Activated naive CD8-positive, alpha-beta T cell treated with anti-CD3 and anti-CD28 coated beads for 36 hours (primary cell): ENCODE measurements at regions not wholly inside any gene's neighbourhood (a gene's known extent, or its start where the extent isn't known, plus 50 kb on each side); places are given as distances from the start of the nearest gene placed in this dataset.

Experiments
- DNase-seq: peaks from one replicate; pipeline ENCODE4 v3.0.0; 2021
- H3K27ac Mint-ChIP-seq: one replicate; pipeline ENCODE4 v1.8.0; 2022; ENCODE audit warnings: mild to moderate bottlenecking, moderate library complexity, mixed read lengths
- H3K27me3 Mint-ChIP-seq: one replicate; pipeline ENCODE4 v1.8.0; 2022; ENCODE audit warnings: mild to moderate bottlenecking, mixed read lengths
- H3K36me3 Mint-ChIP-seq: one replicate; pipeline ENCODE4 v1.8.0; 2021; ENCODE audit warnings: mild to moderate bottlenecking, mixed read lengths
- H3K4me1 Mint-ChIP-seq: one replicate; pipeline ENCODE4 v1.8.0; 2021; ENCODE audit warnings: mixed read lengths
- H3K4me3 Mint-ChIP-seq: one replicate; pipeline ENCODE4 v1.8.0; 2022; ENCODE audit warnings: mild to moderate bottlenecking, moderate library complexity, mixed read lengths
- H3K9me3 Mint-ChIP-seq: one replicate; pipeline ENCODE4 v1.8.0; 2022; ENCODE audit warnings: mixed read lengths

DNA sequence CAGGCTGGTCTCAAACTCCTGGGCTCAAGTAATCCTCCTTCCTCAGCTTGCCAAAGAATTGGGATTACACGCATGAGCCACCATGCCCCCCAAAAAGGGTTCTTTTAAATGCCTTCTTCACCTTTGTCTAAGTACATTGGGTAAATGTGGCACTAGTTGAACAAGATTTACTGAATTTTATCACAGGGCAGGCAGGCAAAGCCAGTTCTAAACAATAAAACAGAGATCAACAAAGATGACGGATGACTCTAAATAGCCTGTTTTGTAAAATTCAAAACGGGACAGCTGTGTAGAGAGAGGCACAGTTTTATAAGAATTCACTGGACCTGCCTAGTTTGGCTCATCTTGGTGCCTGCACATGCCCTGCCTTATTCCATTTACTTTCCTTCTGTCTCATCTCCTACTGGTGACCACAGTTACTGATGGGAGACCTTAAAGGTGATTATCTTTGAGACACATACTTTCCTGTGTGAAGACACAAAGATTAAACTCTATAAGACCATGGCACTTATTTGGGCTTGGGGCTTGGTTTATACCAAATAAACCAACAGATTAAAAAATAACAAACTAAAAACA is 149.6 kb upstream of the DMRT1 start:
- Mint-ChIP-seq H3K4me1 (peaks cover 19% of the 10 kb centered on the region), H3K27me3 (peaks cover 6% of the 10 kb centered on the region), H3K9me3 (no peaks in the 10 kb centered on the region)

DNA sequence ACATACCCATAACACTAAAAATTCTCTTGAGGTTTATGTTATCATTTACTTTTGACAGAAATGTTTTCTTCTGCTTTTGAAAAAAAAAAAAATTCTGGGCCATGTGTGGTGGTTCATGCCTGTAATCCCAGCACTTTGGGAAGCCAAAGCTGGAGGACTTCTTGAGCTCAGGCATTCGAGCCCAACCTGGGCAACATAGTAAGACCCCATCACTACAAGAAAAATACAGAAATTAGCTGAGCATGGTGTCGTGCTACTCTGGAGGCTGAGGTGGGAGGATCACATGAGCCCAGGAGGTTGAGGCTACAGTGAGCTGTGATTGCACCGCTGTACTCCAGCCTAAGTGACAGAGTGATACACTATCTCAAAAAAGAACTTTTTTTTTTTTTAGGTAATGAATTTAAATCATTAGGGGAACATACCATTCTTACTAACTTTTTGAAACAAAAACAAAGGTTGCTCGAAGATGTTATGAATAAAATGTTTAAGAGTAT is 148.8 kb upstream of the DMRT1 start:
- Mint-ChIP-seq H3K4me3 (no peak overlapping the region), H3K27ac (no peak overlapping the region), H3K9me3 (no peaks in the 10 kb centered on the region), H3K36me3 (peaks cover 1% of the 10 kb centered on the region), H3K27me3 (peaks cover 6% of the 10 kb centered on the region), H3K4me1 (peaks cover 19% of the 10 kb centered on the region)
- DNase-seq = no peak

More for the DNA sequence above, 149.6 kb upstream of the DMRT1 start:
- Mint-ChIP-seq H3K36me3 (peaks cover 1% of the 10 kb centered on the region), H3K4me3 (no peak overlapping the region), H3K27ac (no peak overlapping the region)
- no peak for DNase-seq

DNA sequence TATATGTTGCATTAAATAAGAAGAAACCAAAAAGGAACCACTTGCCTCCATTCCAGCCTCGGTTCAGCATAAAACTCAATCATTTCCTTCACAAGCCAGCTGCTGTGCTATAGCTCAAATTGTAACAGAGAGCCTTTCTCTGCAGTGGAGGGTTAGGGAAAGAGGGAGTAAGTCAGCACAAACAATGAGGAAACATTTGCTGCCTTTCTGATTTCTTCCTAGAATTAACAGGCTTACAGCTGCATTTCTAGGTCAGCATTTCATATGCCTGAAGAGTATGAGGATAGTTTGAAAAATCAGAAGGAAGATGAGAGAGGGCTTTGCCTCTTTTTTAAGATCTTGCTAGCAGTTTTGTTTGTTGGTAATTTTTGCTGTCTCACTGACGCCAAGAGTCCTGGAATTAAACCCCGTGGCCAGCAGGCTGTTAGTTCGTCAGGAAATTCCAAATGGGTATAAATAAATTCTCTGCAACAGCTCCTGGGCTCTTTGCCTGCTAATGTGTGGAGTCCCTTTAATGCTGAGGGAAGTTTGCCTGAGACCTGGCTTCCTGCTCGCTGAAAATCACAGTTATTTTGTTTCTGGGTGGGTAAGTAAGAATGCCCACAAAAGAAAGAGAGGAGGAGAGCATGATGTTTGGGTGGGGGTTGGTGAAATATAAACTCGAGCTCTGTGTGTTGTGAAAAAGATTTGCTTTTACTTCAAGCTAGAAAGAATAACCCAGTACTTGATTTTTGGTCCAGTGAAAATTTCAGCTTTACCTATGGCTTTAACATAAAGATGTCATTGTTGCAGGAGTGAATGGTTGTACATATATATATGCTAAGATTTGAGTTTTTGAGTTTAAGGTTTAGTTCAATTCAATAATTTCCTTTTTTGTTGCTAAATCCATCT is 148.1 kb upstream of the DMRT1 start:
- no peak for DNase-seq
- peaks cover 19% of the 10 kb centered on the region for H3K4me1 Mint-ChIP-seq
- peaks cover 6% of the 10 kb centered on the region for H3K27me3 Mint-ChIP-seq
- no peaks in the 10 kb centered on the region for H3K36me3 Mint-ChIP-seq
- no peak overlapping the region for H3K27ac Mint-ChIP-seq
- H3K9me3 Mint-ChIP-seq = no peaks in the 10 kb centered on the region
- H3K4me3 Mint-ChIP-seq = no peak overlapping the region

DNA sequence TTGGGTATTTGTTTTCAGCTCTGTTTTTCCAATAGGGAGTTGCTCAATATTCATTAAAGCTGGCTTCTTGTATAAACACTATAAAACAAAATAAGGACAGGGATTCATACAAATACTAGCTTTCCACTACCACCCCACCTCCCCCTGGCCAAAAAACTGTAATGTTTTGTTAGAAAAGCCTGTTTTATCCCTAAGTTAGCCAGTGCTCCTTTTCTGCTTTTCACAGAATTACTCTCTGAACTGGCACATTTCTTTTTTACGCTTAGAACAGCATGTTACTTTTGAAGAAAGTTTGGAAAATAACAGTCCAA is 147.4 kb upstream of the DMRT1 start:
- H3K36me3 Mint-ChIP-seq = no peaks in the 10 kb centered on the region
- peaks cover 19% of the 10 kb centered on the region for H3K4me1 Mint-ChIP-seq
- H3K9me3 Mint-ChIP-seq = no peaks in the 10 kb centered on the region
- H3K4me3 Mint-ChIP-seq = no peak overlapping the region
- H3K27me3 Mint-ChIP-seq = peaks cover 6% of the 10 kb centered on the region
- DNase-seq = no peak
- H3K27ac Mint-ChIP-seq = no peak overlapping the region

DNA sequence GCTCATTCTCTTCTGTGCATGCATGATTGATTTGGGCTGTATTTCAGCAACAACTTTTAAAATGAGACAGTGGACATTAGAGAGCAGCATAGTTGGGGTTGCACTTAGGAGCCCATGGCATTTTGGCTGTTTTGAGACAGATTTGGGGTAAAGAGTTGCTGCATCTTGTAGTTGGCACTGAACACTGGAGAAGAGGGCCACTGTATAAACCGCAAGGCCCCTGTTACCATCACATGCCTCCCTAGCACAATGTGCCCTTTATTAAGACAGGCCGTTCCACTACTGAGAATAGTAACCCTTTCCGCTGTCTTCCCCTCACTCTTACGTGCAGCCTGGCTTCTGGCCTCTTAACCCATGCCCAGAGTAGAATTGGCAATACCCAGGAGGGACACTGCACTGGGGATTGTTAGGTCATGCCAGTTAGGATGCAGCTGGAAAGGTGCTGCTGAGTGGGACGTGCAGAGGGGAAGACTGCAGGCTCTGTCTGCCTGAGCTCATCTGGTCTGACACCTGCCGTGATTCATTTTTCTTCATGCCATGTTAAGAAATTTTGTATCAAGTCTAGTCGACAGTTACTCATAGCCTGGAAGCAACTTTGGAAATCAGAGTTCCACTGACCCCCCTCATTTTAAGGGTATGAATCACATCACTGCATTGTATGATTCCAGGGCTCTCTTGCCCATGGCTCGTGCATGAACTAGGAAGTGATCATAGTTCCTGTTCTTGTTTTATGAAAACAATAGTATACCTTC is 146.9 kb upstream of the DMRT1 start:
- Mint-ChIP-seq H3K9me3 (no peaks in the 10 kb centered on the region), H3K4me3 (peak overlapping the region; percentile 19), H3K27ac (no peak overlapping the region), H3K36me3 (no peaks in the 10 kb centered on the region), H3K27me3 (peaks cover 6% of the 10 kb centered on the region), H3K4me1 (peaks cover 19% of the 10 kb centered on the region)
- no peak for DNase-seq

DNA sequence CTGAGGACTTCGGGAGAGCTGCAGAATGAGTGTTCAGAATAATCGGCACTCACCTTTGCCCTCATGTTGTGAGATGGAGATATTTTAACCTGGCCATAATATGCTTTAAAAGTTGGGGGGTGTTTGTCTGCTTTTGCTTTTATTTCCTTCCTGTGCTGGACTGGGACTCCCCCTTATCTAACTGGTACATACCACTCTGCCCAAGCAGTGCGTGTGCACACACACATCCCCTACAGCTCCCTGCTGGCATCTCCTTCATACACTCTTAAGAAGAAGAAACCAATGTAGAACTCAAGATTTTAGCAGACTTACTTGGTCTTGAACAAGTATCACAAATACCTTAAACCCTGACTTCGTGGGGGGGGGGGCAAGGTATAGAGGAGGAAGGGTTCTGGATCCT is 146.2 kb upstream of the DMRT1 start:
- DNase-seq = no peak
- H3K27ac Mint-ChIP-seq = no peak overlapping the region
- H3K36me3 Mint-ChIP-seq = no peaks in the 10 kb centered on the region
- H3K27me3 Mint-ChIP-seq = peaks cover 6% of the 10 kb centered on the region
- H3K9me3 Mint-ChIP-seq = no peaks in the 10 kb centered on the region
- peaks cover 19% of the 10 kb centered on the region for H3K4me1 Mint-ChIP-seq
- H3K4me3 Mint-ChIP-seq = peak overlapping the region; percentile 19

DNA sequence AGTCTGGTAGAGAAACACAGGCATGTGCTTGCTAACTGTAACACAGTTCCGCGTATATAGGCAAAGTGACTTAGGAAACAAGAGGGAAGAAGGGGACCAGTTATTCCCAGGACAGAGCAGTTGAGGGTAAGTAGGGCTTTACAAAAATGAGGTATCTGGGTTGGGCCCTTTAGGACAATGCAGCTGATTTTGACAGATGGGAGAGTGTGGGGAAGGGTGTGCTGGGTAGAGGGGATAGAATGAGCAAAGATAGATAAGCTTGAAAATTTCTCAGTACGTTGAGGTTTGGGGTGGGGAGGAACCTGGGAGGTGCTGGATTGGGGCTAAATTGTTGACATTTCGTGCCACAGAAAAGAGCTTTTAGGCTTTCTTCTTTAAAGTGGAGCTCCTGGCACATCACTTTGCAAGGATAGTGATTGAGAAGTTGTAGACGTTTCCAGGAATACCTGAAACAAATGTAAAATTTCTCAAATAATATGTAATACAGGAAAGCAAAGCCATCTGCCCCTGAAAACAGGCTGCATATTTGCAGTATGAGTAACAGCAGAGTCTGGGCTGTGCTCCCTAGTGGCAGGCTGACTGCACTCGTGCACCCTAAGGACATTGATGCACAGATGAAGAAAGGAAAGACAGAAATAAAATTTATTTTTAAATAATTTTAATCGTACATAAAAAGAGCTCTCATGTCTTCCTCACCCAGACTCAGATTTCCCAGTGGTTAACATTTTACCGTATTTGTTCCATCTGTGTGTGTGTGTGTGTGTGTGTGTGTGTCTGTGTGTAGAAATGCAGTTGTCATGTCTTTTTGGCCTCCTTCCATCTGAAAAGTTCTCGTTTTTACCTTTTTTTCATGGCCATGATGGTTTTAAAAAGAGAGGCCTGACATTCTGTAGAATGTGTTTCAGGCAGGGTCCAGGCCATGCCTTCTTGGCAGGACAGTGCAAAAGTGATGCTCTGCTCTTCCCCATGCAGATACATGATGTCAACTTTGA is 144.9 kb upstream of the DMRT1 start:
- H3K4me3 Mint-ChIP-seq = no peak overlapping the region
- no peaks in the 10 kb centered on the region for H3K9me3 Mint-ChIP-seq

DNA sequence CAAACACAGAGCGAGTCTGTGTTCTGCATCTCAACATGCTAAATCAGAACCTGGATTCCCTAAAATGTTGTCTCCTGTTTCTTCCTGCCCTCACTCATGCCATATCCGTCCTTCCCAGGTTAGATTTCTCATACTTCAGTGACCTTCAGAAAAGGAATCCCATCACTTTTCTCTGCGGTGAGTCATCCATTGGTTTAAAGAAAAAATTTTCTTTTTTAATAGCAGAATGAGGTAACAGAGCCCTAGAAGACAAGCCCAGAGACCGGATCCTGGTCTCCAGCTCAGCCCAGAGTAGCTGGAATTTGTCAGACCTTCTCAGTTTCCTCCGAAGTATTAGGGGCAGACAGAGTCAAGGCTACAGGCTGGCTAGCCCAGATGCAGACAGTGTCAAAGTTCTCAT is 143.2 kb upstream of the DMRT1 start:
- DNase-seq = no peak
- H3K27me3 Mint-ChIP-seq = peaks cover 10% of the 10 kb centered on the region
- H3K9me3 Mint-ChIP-seq = no peaks in the 10 kb centered on the region
- no peak overlapping the region for H3K4me3 Mint-ChIP-seq
- H3K27ac Mint-ChIP-seq = no peak overlapping the region
- no peaks in the 10 kb centered on the region for H3K36me3 Mint-ChIP-seq
- H3K4me1 Mint-ChIP-seq = peaks cover 16% of the 10 kb centered on the region

More for the DNA sequence above, 144.9 kb upstream of the DMRT1 start:
- DNase-seq = no peak
- Mint-ChIP-seq H3K36me3 (no peaks in the 10 kb centered on the region), H3K27ac (no peak overlapping the region), H3K27me3 (peaks cover 6% of the 10 kb centered on the region), H3K4me1 (peaks cover 19% of the 10 kb centered on the region)

DNA sequence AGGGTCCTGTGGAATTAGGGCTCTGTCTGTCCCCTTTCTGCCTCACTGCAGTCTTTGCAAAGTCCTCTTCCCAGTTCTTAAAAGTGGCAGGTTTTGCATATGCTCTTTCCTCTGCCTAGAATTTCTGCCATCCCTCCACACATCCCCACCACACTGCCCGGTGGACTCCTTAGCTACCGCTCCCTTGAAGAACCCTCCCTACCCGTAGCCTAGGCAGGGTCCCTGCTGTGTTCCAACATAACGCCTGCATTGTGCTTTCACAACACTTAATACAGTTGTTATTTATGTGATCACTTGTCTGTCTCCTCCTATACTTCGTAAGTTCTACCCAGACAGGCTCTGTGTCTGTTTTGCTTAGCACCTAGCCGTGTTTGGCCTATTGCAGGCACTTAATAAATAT is 142.5 kb upstream of the DMRT1 start:
- Mint-ChIP-seq H3K4me3 (no peak overlapping the region), H3K4me1 (peaks cover 10% of the 10 kb centered on the region), H3K27ac (no peak overlapping the region), H3K27me3 (peaks cover 10% of the 10 kb centered on the region), H3K9me3 (no peaks in the 10 kb centered on the region), H3K36me3 (no peaks in the 10 kb centered on the region)
- DNase-seq = no peak

DNA sequence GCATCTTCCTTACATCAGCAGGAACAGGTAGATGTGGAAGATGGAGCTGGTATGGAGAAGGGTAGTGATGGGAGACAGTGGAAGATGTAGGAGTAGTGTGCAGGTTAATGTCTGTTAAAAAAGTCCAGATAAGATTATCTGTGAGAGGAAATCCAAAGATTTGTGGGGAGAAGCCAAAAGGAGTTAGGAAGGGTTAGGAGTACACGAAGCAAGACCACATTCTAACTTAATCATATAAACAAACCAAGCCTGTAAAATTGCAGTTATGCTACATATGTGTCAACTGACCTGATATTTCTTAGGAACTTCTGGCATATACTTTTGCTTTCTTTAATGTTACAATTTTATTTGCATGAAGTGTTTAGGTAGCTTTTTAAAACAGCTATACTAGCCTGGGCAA is 142.1 kb upstream of the DMRT1 start:
- Mint-ChIP-seq H3K36me3 (no peaks in the 10 kb centered on the region), H3K27me3 (peaks cover 10% of the 10 kb centered on the region), H3K27ac (no peak overlapping the region), H3K4me3 (no peak overlapping the region), H3K9me3 (no peaks in the 10 kb centered on the region), H3K4me1 (peaks cover 6% of the 10 kb centered on the region)
- no peak for DNase-seq

DNA sequence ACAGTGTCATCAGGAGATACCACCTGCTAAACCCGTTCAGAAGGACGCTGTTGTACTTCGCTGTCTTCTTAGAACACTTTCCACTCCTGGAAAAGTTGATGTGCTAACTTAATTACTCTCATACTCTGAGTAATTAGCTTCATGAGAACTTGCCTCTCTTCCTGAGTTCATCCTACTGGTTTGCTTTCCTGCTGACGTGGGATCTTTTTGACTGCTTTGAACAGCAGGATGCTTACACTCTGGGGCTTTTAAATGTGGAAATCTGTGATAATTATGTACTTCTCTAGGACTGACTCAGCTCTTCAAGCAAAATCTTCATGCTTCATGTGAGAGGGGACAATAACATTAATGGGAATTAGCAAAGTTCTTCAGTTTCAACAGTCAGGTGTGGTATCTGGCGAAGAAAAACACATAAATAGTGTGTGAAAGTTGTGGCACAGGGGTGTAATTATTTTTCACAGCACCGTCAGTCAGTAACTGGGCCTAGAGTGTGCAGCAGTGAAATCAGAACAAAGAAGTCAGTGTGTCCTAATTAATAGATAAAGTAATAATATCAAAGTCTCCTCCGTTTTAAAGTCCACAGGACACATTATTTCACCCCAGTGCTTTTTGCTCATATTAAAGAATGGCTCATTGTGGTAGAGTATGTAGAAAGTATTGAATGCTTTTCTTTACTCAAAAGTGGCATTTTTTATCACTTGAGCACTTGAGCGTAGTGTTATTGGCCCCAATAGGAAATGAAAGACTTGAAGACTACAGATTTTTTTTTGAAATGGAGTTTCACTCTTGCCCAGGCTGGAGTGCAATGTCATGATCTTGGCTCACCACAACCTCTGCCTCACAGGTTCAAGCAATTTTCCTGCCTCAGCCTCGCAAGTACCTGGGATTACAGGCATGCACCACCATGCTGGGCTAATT is 140.9 kb upstream of the DMRT1 start:
- H3K4me3 Mint-ChIP-seq = no peak overlapping the region

DNA sequence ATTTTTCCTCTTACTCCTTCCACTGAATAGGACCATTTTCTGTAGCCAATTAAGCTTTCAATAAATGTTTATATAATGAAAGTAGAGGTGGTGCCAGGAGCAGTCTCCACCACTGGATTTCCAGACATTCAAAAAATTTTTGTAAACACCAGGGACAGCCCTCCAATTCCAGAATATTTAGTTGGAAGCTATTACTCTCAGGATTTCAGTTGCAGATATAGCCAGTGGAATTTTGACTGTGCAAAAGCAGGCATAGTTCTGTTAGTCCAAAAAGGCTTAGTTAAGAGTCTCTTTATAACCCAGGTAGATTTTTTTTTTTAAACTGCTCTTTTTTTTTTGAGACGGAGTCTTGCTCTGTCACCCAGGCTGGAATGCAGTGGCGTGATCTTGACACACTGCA is 138.1 kb upstream of the DMRT1 start:
- no peak overlapping the region for H3K4me3 Mint-ChIP-seq
- peaks cover 4% of the 10 kb centered on the region for H3K36me3 Mint-ChIP-seq
- H3K4me1 Mint-ChIP-seq = peaks cover 10% of the 10 kb centered on the region
- no peaks in the 10 kb centered on the region for H3K9me3 Mint-ChIP-seq
- H3K27me3 Mint-ChIP-seq = peaks cover 17% of the 10 kb centered on the region
- no peak for DNase-seq
- H3K27ac Mint-ChIP-seq = no peak overlapping the region

More for the DNA sequence above, 140.9 kb upstream of the DMRT1 start:
- H3K27me3 Mint-ChIP-seq = peaks cover 4% of the 10 kb centered on the region
- no peaks in the 10 kb centered on the region for H3K36me3 Mint-ChIP-seq
- no peak overlapping the region for H3K27ac Mint-ChIP-seq
- no peak for DNase-seq
- no peaks in the 10 kb centered on the region for H3K4me1 Mint-ChIP-seq
- no peaks in the 10 kb centered on the region for H3K9me3 Mint-ChIP-seq

DNA sequence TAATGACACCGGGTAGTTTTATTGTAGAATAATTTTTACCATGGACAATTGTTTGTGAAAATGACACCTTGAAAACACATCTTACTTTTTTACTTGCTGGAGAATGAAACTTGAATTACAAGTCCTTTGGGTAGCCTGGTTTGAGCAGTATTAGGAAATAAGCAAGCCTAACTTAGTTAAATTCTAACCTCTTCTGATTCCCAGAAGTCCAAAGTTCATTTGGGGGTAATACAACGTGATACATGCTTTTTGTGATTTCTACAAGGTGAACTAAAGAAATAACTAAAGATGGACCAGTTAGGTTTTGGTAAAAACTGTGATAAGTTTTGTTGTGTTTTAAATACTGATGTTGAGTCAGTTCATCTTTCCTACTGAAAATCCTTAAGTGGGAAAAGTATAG is 135.4 kb upstream of the DMRT1 start:
- H3K4me3 Mint-ChIP-seq = peak overlapping the region; percentile 83
- peaks cover 24% of the 10 kb centered on the region for H3K27me3 Mint-ChIP-seq
- H3K9me3 Mint-ChIP-seq = no peaks in the 10 kb centered on the region
- H3K4me1 Mint-ChIP-seq = peaks cover 14% of the 10 kb centered on the region
- no peak overlapping the region for H3K27ac Mint-ChIP-seq
- peaks cover 7% of the 10 kb centered on the region for H3K36me3 Mint-ChIP-seq
- no peak for DNase-seq
